CD14-positive monocyte (primary cell): ENCODE measurements at regions not wholly inside any gene's neighbourhood (a gene's known extent, or its start where the extent isn't known, plus 50 kb on each side); places are given as distances from the start of the nearest gene placed in this dataset.

Source experiments
- DNase-seq, 3 donors: peaks; one replicate each; pipeline ENCODE4 v3.0.0-alpha.2; 2011 to 2022
- H2AFZ ChIP-seq: 2 replicates; pipeline ENCODE4 v1.6.0; 2012; ENCODE audit warnings: mild to moderate bottlenecking, low read depth, low read length, inconsistent platforms; ENCODE audit not compliant: insufficient read depth, poor library complexity, severe bottlenecking
- H3K27ac ChIP-seq, 2 donors: 1 replicate in 1 of 2; 2 replicates in 1 of 2; pipeline ENCODE4 v1.5.1; 2012 to 2013; ENCODE audit warnings: low read length in 2 of 2, control low read depth in 1 of 2, inconsistent platforms in 1 of 2, low read depth in 1 of 2, mild to moderate bottlenecking in 1 of 2
- H3K27me3 ChIP-seq, 2 donors: one replicate each; pipeline versions ENCODE4 v1.6.0 to v1.6.1; 2011 to 2013; ENCODE audit warnings: low read length in 2 of 2; ENCODE audit not compliant: control insufficient read depth in 2 of 2, insufficient read depth in 2 of 2
- H3K36me3 ChIP-seq, 2 donors: replicated peaks in 1 of 2; 1 replicate in 1 of 2; 2 replicates in 1 of 2; pipeline versions ENCODE4 v1.5.1 to v1.6.1; 2012 to 2013; ENCODE audit warnings: low read length in 2 of 2, control low read depth in 1 of 2, inconsistent platforms in 1 of 2, mild to moderate bottlenecking in 1 of 2; ENCODE audit not compliant: insufficient read depth in 2 of 2, control insufficient read depth in 1 of 2
- H3K4me1 ChIP-seq, 2 donors: 1 replicate in 1 of 2; 2 replicates in 1 of 2; pipeline versions ENCODE4 v1.5.1 to v1.6.1; 2012 to 2013; ENCODE audit warnings: low read length in 2 of 2, control low read depth in 1 of 2, inconsistent platforms in 1 of 2, mild to moderate bottlenecking in 1 of 2, moderate library complexity in 1 of 2; ENCODE audit not compliant: insufficient read depth in 2 of 2, control insufficient read depth in 1 of 2
- H3K4me2 ChIP-seq: replicated peaks from 2 replicates; pipeline ENCODE3; 2012; ENCODE audit warnings: low read length, moderate library complexity, mild to moderate bottlenecking; ENCODE audit not compliant: poor library complexity, severe bottlenecking; ENCODE audit errors: extremely low read depth
- H3K4me3 ChIP-seq, 3 experiments: fragments of 200-600 bp in 1 of 3; sonication (generic) in 1 of 3; replicated peaks in 1 of 3; 1 replicate in 2 of 3; 2 replicates in 1 of 3; pipeline ENCODE4 v1.5.1; 2011 to 2013; ENCODE audit warnings: low read length in 3 of 3, mild to moderate bottlenecking in 3 of 3, control low read depth in 2 of 3, low read depth in 2 of 3, inconsistent platforms in 1 of 3, moderate library complexity in 1 of 3
- H3K79me2 ChIP-seq: 2 replicates; pipeline ENCODE4 v1.6.0; 2012; ENCODE audit warnings: mild to moderate bottlenecking, control low read depth, inconsistent platforms, low read length, moderate library complexity; ENCODE audit not compliant: insufficient read depth
- H3K9ac ChIP-seq: 2 replicates; pipeline ENCODE4 v1.6.0; 2017; ENCODE audit warnings: low read length, mild to moderate bottlenecking; ENCODE audit not compliant: insufficient read depth, poor library complexity, severe bottlenecking
- H3K9me3 ChIP-seq, 2 donors: replicated peaks in 1 of 2; 1 replicate in 1 of 2; 2 replicates in 1 of 2; pipeline versions ENCODE4 v1.5.1 to v1.6.1; 2012 to 2013; ENCODE audit warnings: low read length in 2 of 2, control low read depth in 1 of 2; ENCODE audit not compliant: control insufficient read depth in 1 of 2, insufficient read depth in 1 of 2
- H4K20me1 ChIP-seq: 2 replicates; pipeline ENCODE4 v1.6.0; 2012; ENCODE audit warnings: mild to moderate bottlenecking, low read length, control low read depth, moderate library complexity; ENCODE audit not compliant: insufficient read depth
- H3K27ac Mint-ChIP-seq, 7 donors: one replicate each; pipeline ENCODE4 v1.8.0; 2020; ENCODE audit warnings: mild to moderate bottlenecking in 7 of 7, mixed read lengths in 7 of 7, moderate library complexity in 6 of 7, inconsistent platforms in 2 of 7
- H3K27me3 Mint-ChIP-seq, 3 donors: one replicate each; pipeline ENCODE4 v1.8.0; 2021 to 2022; ENCODE audit warnings: low read depth in 3 of 3, mild to moderate bottlenecking in 3 of 3, mixed read lengths in 3 of 3, moderate library complexity in 3 of 3, inconsistent platforms in 1 of 3
- H3K36me3 Mint-ChIP-seq, 2 donors: one replicate each; pipeline ENCODE4 v1.8.0; 2020; ENCODE audit warnings: mixed read lengths in 2 of 2, inconsistent platforms in 1 of 2, mild to moderate bottlenecking in 1 of 2
- H3K4me1 Mint-ChIP-seq: one replicate; pipeline ENCODE4 v1.8.0; 2020; ENCODE audit warnings: mild to moderate bottlenecking, mixed read lengths
- H3K4me3 Mint-ChIP-seq, 2 donors: one replicate each; pipeline ENCODE4 v1.8.0; 2020; ENCODE audit warnings: mild to moderate bottlenecking in 2 of 2, mixed read lengths in 2 of 2, moderate library complexity in 1 of 2
- H3K9me3 Mint-ChIP-seq, 7 donors: one replicate each; pipeline ENCODE4 v1.8.0; 2020 to 2022; ENCODE audit warnings: mixed read lengths in 7 of 7, mild to moderate bottlenecking in 6 of 7, moderate library complexity in 6 of 7, inconsistent platforms in 2 of 7
- CTCF ChIP-seq: fragments of 200-600 bp; IDR thresholded peaks from one replicate; pipeline ENCODE4 v1.8.0; 2022; ENCODE audit warnings: antibody characterized with exemption, mild to moderate bottlenecking
- WGBS: methylation state at CpG from one replicate; pipeline ENCODE4 v1.1.5; 2013; ENCODE audit warnings: missing lambda C conversion rate; ENCODE audit not compliant: insufficient coverage; 5-methylcytosine and 5-hydroxymethylcytosine counted together
- intact Hi-C, 2 donors: fragments of 100-400 bp; cut with micrococcal nuclease; formaldehyde crosslinking; loops; one replicate each; pipeline versions ENCODE4 v1.15.0 to v1.15.1; 2023

- Mint-ChIP-seq H3K27ac (no peak overlapping the region), H3K4me1 (peaks cover 2% of the 10 kb centered on the region), H3K9me3 (peaks cover 0 to 2% (median 0%) of the 10 kb centered on the region in 7 donors), H3K4me3 (no peak overlapping the region), H3K36me3 (no peaks in the 10 kb centered on the region), H3K27me3 (peaks cover 0 to 4% (median 3%) of the 10 kb centered on the region in 3 donors)
- H3K79me2 ChIP-seq, result no peaks in the 10 kb centered on the region
- no peak overlapping the region for H3K4me3 ChIP-seq
- no peak overlapping the region for H2AFZ ChIP-seq
- no peaks in the 10 kb centered on the region for H4K20me1 ChIP-seq
- no peak overlapping the region for H3K27ac ChIP-seq
- no peak for TF ChIP-seq CTCF
- H3K27me3 ChIP-seq, result no peaks in the 10 kb centered on the region
- H3K9me3 ChIP-seq, result no peaks in the 10 kb centered on the region
- DNase-seq, result no peak
- no peak overlapping the region for H3K9ac ChIP-seq
- H3K36me3 ChIP-seq, result no peaks in the 10 kb centered on the region
- intact Hi-C loops, result no loop called here
- no peaks in the 10 kb centered on the region for H3K4me1 ChIP-seq
- no peak overlapping the region for H3K4me2 ChIP-seq
- no CpG with 5 or more reads among the region's 2 CpGs for WGBS
Measured at GRCh38 chr5:40266952-40267351, 412.8 kb upstream of the PTGER4 start.

GRCh38 chr5:40261984-40262383 lies 417.7 kb upstream of the PTGER4 start:
- Mint-ChIP-seq H3K4me3 (no peak overlapping the region), H3K27me3 (peaks cover 0 to 4% (median 3%) of the 10 kb centered on the region in 3 donors), H3K9me3 (peaks cover 0 to 3% (median 0%) of the 10 kb centered on the region in 7 donors), H3K36me3 (no peaks in the 10 kb centered on the region), H3K27ac (no peak overlapping the region), H3K4me1 (peaks cover 16% of the 10 kb centered on the region)
- Histone ChIP-seq H3K27ac (no peak overlapping the region), H3K4me2 (no peak overlapping the region), H3K9me3 (no peaks in the 10 kb centered on the region), H3K79me2 (no peaks in the 10 kb centered on the region), H3K4me1 (peaks cover 10 to 16% of the 10 kb centered on the region in 2 donors), H3K9ac (no peak overlapping the region), H3K36me3 (no peaks in the 10 kb centered on the region), H3K27me3 (no peaks in the 10 kb centered on the region), H3K4me3 (no peak overlapping the region), H2AFZ (no peak overlapping the region), H4K20me1 (no peaks in the 10 kb centered on the region)
- no CpG with 5 or more reads among the region's 1 CpG for WGBS
- TF ChIP-seq CTCF, result no peak
- no peak for DNase-seq
- intact Hi-C loops, result no loop called here
